NCI-H2171 (cell line): ENCODE measurements at regions not wholly inside any gene's neighbourhood (a gene's known extent, or its start where the extent isn't known, plus 50 kb on each side); places are given as distances from the start of the nearest gene placed in this dataset.

Experiments used
- DNase-seq: peaks from one replicate; lab custom pipeline; 2025; lab: John Stamatoyannopoulos, UW

GRCh38 chr2:136244536-136244885 lies 126.6 kb upstream of the CXCR4 start:
- no peak for DNase-seq

- no peak for DNase-seq
Observed at GRCh38 chr2:136243638-136244535, 125.9 kb upstream of the CXCR4 start.

- no peak for DNase-seq
Observed at GRCh38 chr2:136242687-136243277, 124.8 kb upstream of the CXCR4 start.

GRCh38 chr2:136242100-136242499 lies 124.2 kb upstream of the CXCR4 start:
- no peak for DNase-seq

- DNase-seq: no peak
Observed at GRCh38 chr2:136239079-136239685, 121.2 kb upstream of the CXCR4 start.

- DNase-seq: no peak
Observed at GRCh38 chr2:136238286-136239078, 120.5 kb upstream of the CXCR4 start.

- DNase-seq: no peak
Observed at GRCh38 chr2:136236019-136236418, 118.1 kb upstream of the CXCR4 start.

GRCh38 chr2:136235546-136235945 lies 117.6 kb upstream of the CXCR4 start:
- DNase-seq: no peak

GRCh38 chr2:136234261-136234660 lies 116.3 kb upstream of the CXCR4 start:
- no peak for DNase-seq

GRCh38 chr2:136233298-136233697 lies 115.3 kb upstream of the CXCR4 start:
- DNase-seq: no peak

GRCh38 chr2:136232456-136233172 lies 114.7 kb upstream of the CXCR4 start:
- no peak for DNase-seq

GRCh38 chr2:136230464-136230863 lies 112.5 kb upstream of the CXCR4 start:
- no peak for DNase-seq

GRCh38 chr2:136226903-136227302 lies 109.0 kb upstream of the CXCR4 start:
- DNase-seq: peak; percentile 27

- DNase-seq: peak; percentile 18
Observed at GRCh38 chr2:136225950-136226835, 108.2 kb upstream of the CXCR4 start.

GRCh38 chr2:136223274-136223673 lies 105.3 kb upstream of the CXCR4 start:
- DNase-seq: no peak

- DNase-seq: no peak
Observed at GRCh38 chr2:136222862-136223261, 104.9 kb upstream of the CXCR4 start.

GRCh38 chr2:136221026-136221425 lies 103.1 kb upstream of the CXCR4 start:
- DNase-seq: no peak

- no peak for DNase-seq
Observed at GRCh38 chr2:136219963-136220362, 102.0 kb upstream of the CXCR4 start.

- no peak for DNase-seq
Observed at GRCh38 chr2:136219341-136219740, 101.4 kb upstream of the CXCR4 start.

GRCh38 chr2:136217996-136218395 lies 100.0 kb upstream of the CXCR4 start:
- no peak for DNase-seq
